ENCODE measurements at regions not wholly inside any gene's neighbourhood (a gene's known extent, or its start where the extent isn't known, plus 50 kb on each side); places are given as distances from the start of the nearest gene placed in this dataset.

GRCh38 chr14:86714153-86714552, 1184.2 kb downstream of the FLRT2 start:
- no peak for TF ChIP-seq CTCF (conservative IDR thresholded peaks at IDR 0.05)
- TF ChIP-seq ZFX (IDR thresholded peaks at IDR 0.05), result no peak

Measured in C4-2B (cell line).